GM12873 (cell line): ENCODE measurements at regions not wholly inside any gene's neighbourhood (a gene's known extent, or its start where the extent isn't known, plus 50 kb on each side); places are given as distances from the start of the nearest gene placed in this dataset.

Experiments
- CTCF ChIP-seq: IDR thresholded peaks from 2 replicates; pipeline ENCODE4 v1.5.1; 2012; ENCODE audit warnings: low read depth, mild to moderate bottlenecking, moderate library complexity, low read length, control low read depth; ENCODE audit not compliant: insufficient read depth; ENCODE audit errors: missing control alignments

- no peak for TF ChIP-seq CTCF
Measured at GRCh38 chr19:31903979-31904378, 441.4 kb upstream of the ZNF507 start.

GRCh38 chr19:31906111-31906871, 439.1 kb upstream of the ZNF507 start:
- no peak for TF ChIP-seq CTCF

GRCh38 chr19:31907661-31908060, 437.7 kb upstream of the ZNF507 start:
- TF ChIP-seq CTCF, result no peak

- no peak for TF ChIP-seq CTCF
Measured at GRCh38 chr19:31908080-31908479, 437.3 kb upstream of the ZNF507 start.

- TF ChIP-seq CTCF, result no peak
Measured at GRCh38 chr19:31908496-31909225, 436.7 kb upstream of the ZNF507 start.

- TF ChIP-seq CTCF, result no peak
Measured at GRCh38 chr19:31910224-31910623, 435.2 kb upstream of the ZNF507 start.

GRCh38 chr19:31911577-31911976, 433.8 kb upstream of the ZNF507 start:
- no peak for TF ChIP-seq CTCF
